Tibial nerve (tissue), 4 donors: ENCODE measurements at regions not wholly inside any gene's neighbourhood (a gene's known extent, or its start where the extent isn't known, plus 50 kb on each side); places are given as distances from the start of the nearest gene placed in this dataset.

Experiments
- CTCF ChIP-seq, 5 experiments: fragments of 200-600 bp in 3 of 5; fragments of 450-650 bp in 2 of 5; sonication (generic) in 3 of 5; IDR thresholded peaks; one replicate each; pipeline ENCODE4 v1.5.1; 2016 to 2019; ENCODE audit warnings: antibody characterized with exemption in 5 of 5, mild to moderate bottlenecking in 3 of 5, moderate library complexity in 2 of 5
- EP300 ChIP-seq, 2 donors: sonication (generic); formaldehyde crosslinking; IDR thresholded peaks; one replicate each; pipeline ENCODE4 v1.6.1; 2017; ENCODE audit warnings: antibody characterized with exemption in 2 of 2, mild to moderate bottlenecking in 1 of 2
- POLR2A ChIP-seq, 2 donors: fragments of 450-650 bp; IDR thresholded peaks; one replicate each; pipeline ENCODE4 v1.6.1; 2017; ENCODE audit warnings: antibody characterized with exemption in 2 of 2, mild to moderate bottlenecking in 2 of 2, moderate library complexity in 2 of 2

- TF ChIP-seq CTCF (IDR thresholded peaks at IDR 0.05) (no peak), POLR2A (IDR thresholded peaks at IDR 0.05) (no peak), EP300 (IDR thresholded peaks at IDR 0.05) (no peak)
Observed at GRCh38 chr6:110041126-110041525, 63.0 kb downstream of the GPR6 start.
